IPS DF 6.9 (cell line): ENCODE measurements at regions not wholly inside any gene's neighbourhood (a gene's known extent, or its start where the extent isn't known, plus 50 kb on each side); places are given as distances from the start of the nearest gene placed in this dataset.

Experiments
- DNase-seq: peaks from one replicate; pipeline ENCODE4 v3.0.0-alpha.2; 2013; ENCODE audit warnings: low read depth, low spot score
- H3K27ac ChIP-seq: one replicate; pipeline ENCODE4 v1.5.1; 2013; ENCODE audit warnings: low read length, control low read depth
- H3K27me3 ChIP-seq: 2 replicates; pipeline ENCODE4 v1.6.1; 2013; ENCODE audit warnings: mild to moderate bottlenecking, low read length; ENCODE audit not compliant: control insufficient read depth, insufficient read depth
- H3K36me3 ChIP-seq: 2 replicates; pipeline ENCODE4 v1.6.1; 2013; ENCODE audit warnings: low read length; ENCODE audit not compliant: control insufficient read depth, insufficient read depth
- H3K4me1 ChIP-seq: 2 replicates; pipeline ENCODE4 v1.6.1; 2013; ENCODE audit warnings: low read length; ENCODE audit not compliant: control insufficient read depth, insufficient read depth
- H3K4me3 ChIP-seq: 2 replicates; pipeline ENCODE4 v1.5.1; 2013; ENCODE audit warnings: mild to moderate bottlenecking, low read length
- H3K9me3 ChIP-seq: 2 replicates; pipeline ENCODE4 v1.6.1; 2013; ENCODE audit warnings: low read length, inconsistent platforms; ENCODE audit not compliant: control insufficient read depth, insufficient read depth
- whole genome bisulfite sequencing: extraction: QIAGEN DNeasy Blood & Tissue Kit; methylation state at CpG from one replicate; pipeline ENCODE4 v1.1.7; 2013; ENCODE audit warnings: mixed read lengths, missing lambda C conversion rate; ENCODE audit not compliant: insufficient read length, insufficient coverage; 5-methylcytosine and 5-hydroxymethylcytosine counted together

GRCh38 chr10:113379091-113379490 lies 173.8 kb upstream of the HABP2 start:
- no peaks in the 10 kb centered on the region for H3K27me3 ChIP-seq
- DNase-seq = no peak
- no peaks in the 10 kb centered on the region for H3K4me1 ChIP-seq
- no peak overlapping the region for H3K27ac ChIP-seq
- no peaks in the 10 kb centered on the region for H3K9me3 ChIP-seq
- H3K4me3 ChIP-seq = no peak overlapping the region
- H3K36me3 ChIP-seq = no peaks in the 10 kb centered on the region
- WGBS = no CpG with 5 or more reads among the region's 1 CpG

DNA sequence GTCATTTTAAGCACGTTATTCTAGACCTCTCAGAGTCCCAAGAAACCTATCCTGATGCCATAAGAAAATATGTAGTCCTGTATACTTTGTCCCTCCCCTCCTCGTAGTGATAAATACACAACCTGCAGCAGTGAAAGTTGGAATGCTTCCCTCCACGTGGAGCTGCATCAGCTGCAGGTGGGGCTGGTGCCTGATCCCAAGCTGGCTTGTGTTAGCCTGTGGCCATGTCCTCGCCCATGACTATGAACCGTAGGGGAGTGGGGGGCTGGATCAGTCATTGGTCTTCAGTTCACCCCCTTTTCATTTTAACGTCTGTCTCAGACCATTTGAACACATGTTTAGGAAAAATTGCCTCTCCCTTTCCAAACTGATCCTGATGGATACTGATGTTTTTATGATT lies 171.4 kb upstream of the HABP2 start:
- Histone ChIP-seq H3K36me3 (no peaks in the 10 kb centered on the region), H3K4me1 (no peaks in the 10 kb centered on the region), H3K9me3 (no peaks in the 10 kb centered on the region), H3K27me3 (no peaks in the 10 kb centered on the region), H3K4me3 (no peak overlapping the region), H3K27ac (no peak overlapping the region)
- DNase-seq = no peak
- no CpG with 5 or more reads among the region's 6 CpGs for WGBS

DNA sequence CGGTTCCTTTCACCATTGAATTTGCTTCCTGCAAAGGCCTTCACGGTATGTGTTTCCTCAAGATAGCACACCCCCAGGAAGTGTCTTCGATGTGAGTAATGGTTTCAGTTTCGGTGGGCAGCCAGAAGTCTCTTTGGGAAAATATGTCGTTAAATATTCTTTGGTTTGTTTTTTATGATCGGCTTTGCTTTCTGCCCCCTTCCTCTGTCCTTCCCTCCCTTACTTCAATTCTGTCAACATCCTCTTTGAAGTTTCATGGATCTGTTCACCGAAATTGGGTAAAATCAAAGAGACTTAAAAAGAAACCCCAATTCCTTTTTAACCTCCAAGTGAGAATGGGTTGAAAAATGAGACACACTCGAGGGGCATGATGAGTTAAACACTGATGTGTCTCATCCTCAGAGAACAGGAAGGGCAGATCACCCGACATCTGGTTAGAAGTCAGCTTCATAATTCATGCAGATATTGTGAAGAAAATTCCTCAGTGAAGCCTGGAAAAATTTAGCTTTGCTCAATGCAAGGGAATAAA lies 170.8 kb upstream of the HABP2 start:
- no peaks in the 10 kb centered on the region for H3K9me3 ChIP-seq
- no CpG with 5 or more reads among the region's 9 CpGs for WGBS
- H3K27me3 ChIP-seq = no peaks in the 10 kb centered on the region
- H3K4me1 ChIP-seq = no peaks in the 10 kb centered on the region
- no peak overlapping the region for H3K4me3 ChIP-seq
- no peaks in the 10 kb centered on the region for H3K36me3 ChIP-seq
- no peak overlapping the region for H3K27ac ChIP-seq
- DNase-seq = no peak

GRCh38 chr10:113382691-113383090 lies 170.2 kb upstream of the HABP2 start:
- DNase-seq = no peak
- Histone ChIP-seq H3K27me3 (no peaks in the 10 kb centered on the region), H3K36me3 (no peaks in the 10 kb centered on the region), H3K27ac (no peak overlapping the region), H3K9me3 (no peaks in the 10 kb centered on the region), H3K4me3 (no peak overlapping the region), H3K4me1 (no peaks in the 10 kb centered on the region)
- WGBS = no CpG with 5 or more reads among the region's 3 CpGs

DNA sequence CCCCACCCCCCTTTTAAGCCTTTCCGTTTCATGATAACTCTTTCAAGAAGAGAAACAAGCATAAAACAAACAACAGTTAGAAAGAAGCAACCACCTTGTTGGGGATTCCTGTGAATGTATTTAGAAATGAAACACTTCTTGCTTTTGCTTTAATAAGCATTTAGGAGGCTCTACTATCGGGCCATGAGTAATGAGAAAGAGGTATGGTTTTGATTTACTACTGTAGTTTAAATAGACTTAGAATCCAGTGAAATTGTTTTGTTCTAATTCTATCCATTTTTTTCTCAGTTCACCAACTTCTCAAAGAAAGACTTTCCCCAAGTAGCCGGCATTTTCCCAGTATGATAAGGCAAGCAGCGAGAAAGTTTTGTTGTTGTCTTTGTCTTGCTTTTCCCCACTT lies 168.7 kb upstream of the HABP2 start:
- no peaks in the 10 kb centered on the region for H3K9me3 ChIP-seq
- no peak for DNase-seq
- no peaks in the 10 kb centered on the region for H3K36me3 ChIP-seq
- no CpG with 5 or more reads among the region's 4 CpGs for WGBS
- no peak overlapping the region for H3K27ac ChIP-seq
- H3K4me1 ChIP-seq = no peaks in the 10 kb centered on the region
- no peak overlapping the region for H3K4me3 ChIP-seq
- H3K27me3 ChIP-seq = no peaks in the 10 kb centered on the region

DNA sequence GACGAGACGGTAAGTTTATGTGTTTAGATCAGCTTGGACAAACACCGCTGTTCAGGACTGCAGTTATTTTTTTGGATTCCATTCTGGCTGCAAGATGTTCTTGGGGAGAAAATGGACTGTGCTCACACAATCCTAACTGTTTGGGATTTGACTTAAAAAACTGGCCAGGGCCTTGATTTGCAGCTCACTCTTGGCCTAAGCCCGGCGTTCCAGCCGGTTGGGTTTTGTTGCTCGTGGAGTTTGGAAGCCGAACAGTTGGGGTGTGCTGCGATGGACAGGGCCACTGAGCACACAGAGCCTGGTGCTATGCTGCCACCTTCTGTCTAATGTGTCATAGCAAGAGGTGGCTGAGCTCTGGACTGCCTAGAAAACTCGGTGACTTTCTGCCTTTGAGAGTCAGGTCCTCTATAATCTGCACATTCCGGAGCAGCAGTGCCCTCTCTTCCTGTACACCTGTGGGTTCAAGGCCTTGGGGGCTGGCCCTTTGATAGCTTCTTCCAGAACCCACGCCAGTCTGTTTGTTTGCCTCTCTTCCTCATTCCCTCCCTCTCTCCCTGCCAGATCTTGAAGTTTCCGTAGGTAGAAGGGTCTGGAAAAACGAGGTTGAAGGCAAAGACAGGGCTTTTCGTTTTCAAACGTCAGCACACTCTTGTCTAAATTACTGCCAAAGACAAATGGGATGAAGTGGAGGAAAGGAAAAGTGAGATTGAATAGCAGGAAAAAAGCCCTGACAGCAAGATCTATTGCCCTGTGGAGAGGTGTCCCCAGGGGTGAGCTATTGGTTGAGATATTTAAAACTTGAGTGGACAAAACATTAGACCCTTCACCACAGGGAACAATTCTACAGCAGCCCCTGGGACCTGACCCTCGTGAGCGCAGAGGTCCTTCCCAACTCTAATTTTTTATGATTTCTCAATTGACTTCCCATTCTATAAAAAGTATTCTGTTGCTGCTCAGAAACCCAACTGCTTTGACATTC lies 167.5 kb upstream of the HABP2 start:
- WGBS = no CpG with 5 or more reads among the region's 18 CpGs
- H3K27ac ChIP-seq = no peak overlapping the region
- H3K4me1 ChIP-seq = no peaks in the 10 kb centered on the region
- peak; percentile 60 for DNase-seq
- no peak overlapping the region for H3K4me3 ChIP-seq
- H3K27me3 ChIP-seq = no peaks in the 10 kb centered on the region
- H3K36me3 ChIP-seq = no peaks in the 10 kb centered on the region
- H3K9me3 ChIP-seq = no peaks in the 10 kb centered on the region

DNA sequence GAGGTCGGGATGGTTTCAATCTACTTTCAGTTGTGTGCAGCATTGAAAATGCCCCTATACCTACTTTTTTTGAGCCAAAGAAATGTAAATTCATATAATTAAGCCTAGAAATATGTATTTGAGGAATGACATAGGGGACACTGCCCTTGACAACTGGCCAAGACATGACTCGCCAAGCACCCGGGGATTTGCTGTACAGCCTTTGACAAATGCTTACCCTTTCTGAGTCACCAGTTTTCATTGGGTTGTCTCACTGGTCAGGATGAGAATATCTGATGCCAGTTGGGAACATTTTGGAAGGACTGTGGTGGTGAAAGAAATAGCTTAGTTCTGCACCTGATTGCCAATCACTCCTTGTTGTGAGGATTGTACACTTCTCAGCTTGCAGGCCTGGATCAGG lies 166.8 kb upstream of the HABP2 start:
- no CpG with 5 or more reads among the region's 3 CpGs for WGBS
- Histone ChIP-seq H3K27ac (no peak overlapping the region), H3K9me3 (no peaks in the 10 kb centered on the region), H3K4me1 (no peaks in the 10 kb centered on the region), H3K4me3 (no peak overlapping the region), H3K27me3 (no peaks in the 10 kb centered on the region), H3K36me3 (no peaks in the 10 kb centered on the region)
- DNase-seq = no peak

DNA sequence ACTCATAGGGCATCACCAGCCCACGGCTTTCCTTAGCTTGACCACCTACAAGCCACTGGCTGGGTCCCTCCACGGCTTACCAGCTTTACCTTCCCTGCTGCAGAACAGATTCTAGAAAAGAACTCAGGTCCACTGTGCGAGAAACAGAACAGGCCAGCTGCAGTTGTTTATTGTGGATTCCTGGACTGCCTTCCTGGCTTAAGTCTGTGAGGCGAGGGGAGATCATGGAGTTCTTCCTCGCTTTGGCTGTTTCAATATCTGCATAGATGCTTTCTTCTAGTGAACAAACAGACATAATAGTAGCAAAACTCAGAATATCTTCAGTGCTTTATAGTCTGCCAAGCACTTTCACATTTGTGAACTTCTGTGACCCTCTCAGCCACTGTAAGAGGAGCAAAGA lies 162.9 kb upstream of the HABP2 start:
- DNase-seq = no peak
- no peak overlapping the region for H3K27ac ChIP-seq
- H3K36me3 ChIP-seq = no peaks in the 10 kb centered on the region
- H3K4me3 ChIP-seq = no peak overlapping the region
- no peaks in the 10 kb centered on the region for H3K4me1 ChIP-seq
- no peaks in the 10 kb centered on the region for H3K9me3 ChIP-seq
- no peaks in the 10 kb centered on the region for H3K27me3 ChIP-seq
- no CpG with 5 or more reads among the region's 5 CpGs for WGBS

DNA sequence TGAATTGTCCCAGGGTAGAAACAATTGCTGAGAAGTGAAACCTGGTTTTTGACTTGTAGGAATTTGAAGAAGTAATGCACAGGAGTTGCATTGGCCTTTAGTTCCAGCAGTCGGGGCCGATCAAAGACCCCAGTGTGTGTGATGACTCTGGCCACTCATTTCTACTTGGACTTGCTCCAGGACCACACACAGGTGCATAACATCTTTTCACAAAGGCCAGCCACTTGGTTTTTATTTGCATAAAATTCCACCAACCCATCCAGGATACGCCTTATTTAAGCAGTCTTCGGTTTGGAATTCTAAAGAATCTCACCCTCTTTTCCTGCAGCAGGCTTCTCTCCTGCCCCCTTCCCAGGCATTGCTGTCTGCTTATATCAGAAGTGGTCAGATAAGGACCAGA lies 162.0 kb upstream of the HABP2 start:
- WGBS = no CpG with 5 or more reads among the region's 4 CpGs
- Histone ChIP-seq H3K4me1 (no peaks in the 10 kb centered on the region), H3K4me3 (no peak overlapping the region), H3K9me3 (no peaks in the 10 kb centered on the region), H3K27me3 (no peaks in the 10 kb centered on the region), H3K27ac (no peak overlapping the region), H3K36me3 (no peaks in the 10 kb centered on the region)
- no peak for DNase-seq

DNA sequence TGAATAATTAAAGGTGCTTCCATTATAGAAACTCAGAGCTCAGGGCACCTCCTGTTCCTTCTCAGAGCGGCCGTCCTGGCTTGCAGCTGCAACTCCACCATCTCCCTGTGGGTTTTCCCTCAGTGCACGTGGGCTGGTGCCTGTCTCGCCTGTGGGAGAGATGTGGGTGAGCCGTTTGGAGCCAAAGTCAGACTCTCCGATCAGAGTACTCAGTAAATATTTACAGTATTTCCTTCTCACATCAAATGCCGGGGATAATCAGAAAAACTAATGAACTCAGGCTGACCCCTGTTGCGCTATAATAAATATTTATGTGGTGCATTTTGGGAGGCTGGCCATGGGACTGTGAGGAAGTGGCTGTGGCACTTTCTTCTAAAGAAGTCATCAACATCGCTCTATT lies 155.8 kb upstream of the HABP2 start:
- Histone ChIP-seq H3K9me3 (no peaks in the 10 kb centered on the region), H3K36me3 (no peaks in the 10 kb centered on the region), H3K27ac (no peak overlapping the region), H3K27me3 (no peaks in the 10 kb centered on the region), H3K4me1 (no peaks in the 10 kb centered on the region), H3K4me3 (no peak overlapping the region)
- no peak for DNase-seq
- no CpG with 5 or more reads among the region's 9 CpGs for WGBS

DNA sequence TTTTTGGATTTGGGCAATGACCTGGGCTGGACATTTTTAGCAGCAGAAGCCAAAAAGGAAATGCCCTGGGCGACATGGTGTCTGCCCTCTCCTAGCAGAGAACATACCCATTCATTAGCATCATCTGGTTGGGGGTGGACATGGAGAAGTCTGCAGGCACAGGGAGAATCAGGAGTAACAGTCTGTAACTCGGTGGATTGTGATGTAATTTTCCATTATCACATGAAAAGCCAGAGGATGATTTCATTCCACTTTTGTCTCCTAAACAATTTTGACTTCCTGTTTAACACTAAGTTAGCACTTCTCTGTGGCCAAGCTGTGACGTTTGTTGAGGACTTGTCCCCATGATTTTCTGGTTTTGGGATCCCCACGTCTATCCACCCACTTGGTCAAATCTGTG lies 153.8 kb upstream of the HABP2 start:
- Histone ChIP-seq H3K27me3 (no peaks in the 10 kb centered on the region), H3K9me3 (no peaks in the 10 kb centered on the region), H3K4me3 (no peak overlapping the region), H3K4me1 (no peaks in the 10 kb centered on the region), H3K36me3 (no peaks in the 10 kb centered on the region), H3K27ac (no peak overlapping the region)
- no CpG with 5 or more reads among the region's 4 CpGs for WGBS
- DNase-seq = no peak
